Gastroesophageal sphincter (tissue), 4 donors: ENCODE measurements at regions not wholly inside any gene's neighbourhood (a gene's known extent, or its start where the extent isn't known, plus 50 kb on each side); places are given as distances from the start of the nearest gene placed in this dataset.

Experiments used
- ATAC-seq: fragments of 150-250 bp; one replicate; pipeline ENCODE4 v1.9.1; 2016; ENCODE audit warnings: mild to moderate bottlenecking, moderate library complexity
- H3K27ac ChIP-seq, 4 donors: fragments of 200-600 bp; sonication (generic) in 3 of 4; 1 replicate in 3 of 4; 2 replicates in 1 of 4; pipeline ENCODE4 v1.5.1; 2016 to 2019
- H3K27me3 ChIP-seq: fragments of 200-600 bp; sonication (generic); one replicate; pipeline ENCODE4 v1.5.1; 2019
- H3K36me3 ChIP-seq, 2 donors: fragments of 200-600 bp; sonication (generic); one replicate each; pipeline ENCODE4 v1.5.1; 2019; ENCODE audit warnings: control low read depth in 1 of 2
- H3K4me1 ChIP-seq, 3 donors: fragments of 200-600 bp; sonication (generic); 1 replicate in 2 of 3; 2 replicates in 1 of 3; pipeline ENCODE4 v1.5.1; 2016 to 2019; ENCODE audit warnings: control low read depth in 2 of 3
- H3K4me3 ChIP-seq, 2 donors: fragments of 200-600 bp; sonication (generic); one replicate each; pipeline ENCODE4 v1.5.1; 2019; ENCODE audit warnings: mild to moderate bottlenecking in 1 of 2, moderate library complexity in 1 of 2
- H3K9me3 ChIP-seq, 3 donors: fragments of 200-600 bp; sonication (generic); one replicate each; pipeline ENCODE4 v1.5.1; 2017 to 2019; ENCODE audit warnings: control low read depth in 2 of 3
- EP300 ChIP-seq: sonication (generic); formaldehyde crosslinking; IDR thresholded peaks from one replicate; pipeline ENCODE4 v1.6.1; 2017; ENCODE audit warnings: antibody characterized with exemption, mild to moderate bottlenecking
- POLR2A ChIP-seq, 2 donors: fragments of 450-650 bp; IDR thresholded peaks; one replicate each; pipeline ENCODE4 v1.6.1; 2017; ENCODE audit warnings: antibody characterized with exemption in 2 of 2, mild to moderate bottlenecking in 2 of 2, moderate library complexity in 1 of 2
- POLR2AphosphoS5 ChIP-seq: sonication (generic); formaldehyde crosslinking; IDR thresholded peaks from one replicate; pipeline ENCODE4 v1.6.1; 2017; ENCODE audit warnings: antibody characterized with exemption
- WGBS, 2 donors: methylation state at CpG; one replicate each; pipeline ENCODE4 v1.1.5; 2018; ENCODE audit warnings: low coverage in 1 of 2; 5-methylcytosine and 5-hydroxymethylcytosine counted together
- TF ChIP-seq, protein P1 (sequence below), 4 experiments: fragments of 200-600 bp in 2 of 4; fragments of 450-650 bp in 2 of 4; sonication (generic) in 1 of 4; IDR thresholded peaks; one replicate each; pipeline ENCODE4 v1.5.1; 2017 to 2019; ENCODE audit warnings: antibody characterized with exemption in 4 of 4, mild to moderate bottlenecking in 2 of 4, moderate library complexity in 2 of 4

DNA sequence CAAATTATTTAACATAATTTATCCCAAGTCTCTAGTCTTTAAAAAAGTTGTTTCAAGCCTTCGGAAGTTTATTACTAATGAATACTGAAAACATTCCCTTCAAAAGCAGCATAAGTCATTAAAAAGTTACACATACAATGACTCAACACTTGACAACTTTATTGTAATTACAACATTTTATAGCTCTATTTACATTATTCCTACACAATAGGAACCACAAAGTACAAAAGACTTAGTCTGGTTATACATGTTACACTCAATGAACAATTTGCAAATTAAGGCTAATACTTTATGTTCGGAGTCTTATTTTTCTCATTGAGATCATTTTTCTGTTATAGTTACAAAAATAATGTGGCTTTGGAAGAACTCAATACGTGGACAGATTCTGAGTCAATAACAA, 114.4 kb upstream of the POF1B start:
- Histone ChIP-seq H3K27me3 (no peaks in the 10 kb centered on the region), H3K36me3 (no peaks in the 10 kb centered on the region), H3K27ac (no peak overlapping the region), H3K9me3 (no peaks in the 10 kb centered on the region), H3K4me3 (no peak overlapping the region), H3K4me1 (no peaks in the 10 kb centered on the region)
- 59% methylated on average over 3 of the region's 3 CpGs for WGBS, 2 donors
- TF ChIP-seq EP300 (no peak), POLR2AphosphoS5 (no peak), POLR2A (IDR thresholded peaks at IDR 0.05) (no peak)
- TF ChIP-seq, protein P1, sequence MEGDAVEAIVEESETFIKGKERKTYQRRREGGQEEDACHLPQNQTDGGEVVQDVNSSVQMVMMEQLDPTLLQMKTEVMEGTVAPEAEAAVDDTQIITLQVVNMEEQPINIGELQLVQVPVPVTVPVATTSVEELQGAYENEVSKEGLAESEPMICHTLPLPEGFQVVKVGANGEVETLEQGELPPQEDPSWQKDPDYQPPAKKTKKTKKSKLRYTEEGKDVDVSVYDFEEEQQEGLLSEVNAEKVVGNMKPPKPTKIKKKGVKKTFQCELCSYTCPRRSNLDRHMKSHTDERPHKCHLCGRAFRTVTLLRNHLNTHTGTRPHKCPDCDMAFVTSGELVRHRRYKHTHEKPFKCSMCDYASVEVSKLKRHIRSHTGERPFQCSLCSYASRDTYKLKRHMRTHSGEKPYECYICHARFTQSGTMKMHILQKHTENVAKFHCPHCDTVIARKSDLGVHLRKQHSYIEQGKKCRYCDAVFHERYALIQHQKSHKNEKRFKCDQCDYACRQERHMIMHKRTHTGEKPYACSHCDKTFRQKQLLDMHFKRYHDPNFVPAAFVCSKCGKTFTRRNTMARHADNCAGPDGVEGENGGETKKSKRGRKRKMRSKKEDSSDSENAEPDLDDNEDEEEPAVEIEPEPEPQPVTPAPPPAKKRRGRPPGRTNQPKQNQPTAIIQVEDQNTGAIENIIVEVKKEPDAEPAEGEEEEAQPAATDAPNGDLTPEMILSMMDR (IDR thresholded peaks at IDR 0.05): no peak
- no peak for ATAC-seq

- Histone ChIP-seq H3K9me3 (no peaks in the 10 kb centered on the region), H3K4me3 (no peak overlapping the region), H3K4me1 (no peaks in the 10 kb centered on the region), H3K36me3 (no peaks in the 10 kb centered on the region), H3K27me3 (no peaks in the 10 kb centered on the region), H3K27ac (no peak overlapping the region)
- TF ChIP-seq, protein P1 (IDR thresholded peaks at IDR 0.05): no peak
- TF ChIP-seq POLR2AphosphoS5 (no peak), EP300 (no peak), POLR2A (IDR thresholded peaks at IDR 0.05) (no peak)
- no peak for ATAC-seq
These were observed 74.8 kb upstream of the POF1B start for GRCh38 chrX:85454295-85454694.

GRCh38 chrX:85444613-85445012, 65.1 kb upstream of the POF1B start:
- Histone ChIP-seq H3K9me3 (no peaks in the 10 kb centered on the region), H3K36me3 (no peaks in the 10 kb centered on the region), H3K4me1 (no peaks in the 10 kb centered on the region), H3K27ac (no peak overlapping the region), H3K4me3 (no peak overlapping the region), H3K27me3 (no peaks in the 10 kb centered on the region)
- ATAC-seq: no peak
- TF ChIP-seq, protein P1 (IDR thresholded peaks at IDR 0.05): no peak
- TF ChIP-seq POLR2A (IDR thresholded peaks at IDR 0.05) (no peak), EP300 (no peak), POLR2AphosphoS5 (no peak)
- WGBS, 2 donors: 44 to 58% methylated on average over 2 of the region's 2 CpGs
